ENCODE measurements at regions not wholly inside any gene's neighbourhood (a gene's known extent, or its start where the extent isn't known, plus 50 kb on each side); places are given as distances from the start of the nearest gene placed in this dataset.
A peak's percentile ranks its signal among the peaks of the same experiment; 100 is the strongest.

DNA sequence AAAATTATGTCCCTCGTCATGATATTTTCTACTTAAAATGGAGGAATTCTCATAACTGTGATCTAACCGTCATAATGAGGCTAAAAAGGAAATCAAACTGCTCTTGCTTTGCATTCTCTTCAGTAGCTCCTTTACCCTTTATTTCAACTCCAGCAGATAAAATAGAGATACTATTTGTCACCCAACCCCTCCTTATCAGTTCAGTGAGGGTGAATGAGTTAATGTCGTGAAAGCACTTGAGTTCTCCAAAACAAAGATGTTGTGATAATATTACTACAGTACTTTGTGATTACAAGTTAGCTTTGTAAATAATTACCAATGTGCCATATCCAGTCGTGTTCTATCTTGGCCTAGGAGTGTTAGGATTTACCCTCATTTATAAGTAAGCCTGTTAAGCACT, 63.4 kb upstream of the ANKRD28 start:
- DNase-seq (no peak), ATAC-seq (no peak)
- intact Hi-C loops (cut with DNase I) = no loop called here
- H3K27me3 ChIP-seq = no peaks in the 10 kb centered on the region
- H3K4me1 ChIP-seq = peaks cover 0 to 23% (median 7%) of the 10 kb centered on the region in 4 donors
- H3K4me3 ChIP-seq = no peak overlapping the region
- H3K36me3 ChIP-seq = no peaks in the 10 kb centered on the region
- no peak overlapping the region for H3K27ac ChIP-seq
- WGBS (ENCODE audit: insufficient coverage, low coverage, low lambda C conversion rate, missing lambda C conversion rate) = 44% methylated on average over 4 of the region's 4 CpGs
- TF ChIP-seq, protein P1, sequence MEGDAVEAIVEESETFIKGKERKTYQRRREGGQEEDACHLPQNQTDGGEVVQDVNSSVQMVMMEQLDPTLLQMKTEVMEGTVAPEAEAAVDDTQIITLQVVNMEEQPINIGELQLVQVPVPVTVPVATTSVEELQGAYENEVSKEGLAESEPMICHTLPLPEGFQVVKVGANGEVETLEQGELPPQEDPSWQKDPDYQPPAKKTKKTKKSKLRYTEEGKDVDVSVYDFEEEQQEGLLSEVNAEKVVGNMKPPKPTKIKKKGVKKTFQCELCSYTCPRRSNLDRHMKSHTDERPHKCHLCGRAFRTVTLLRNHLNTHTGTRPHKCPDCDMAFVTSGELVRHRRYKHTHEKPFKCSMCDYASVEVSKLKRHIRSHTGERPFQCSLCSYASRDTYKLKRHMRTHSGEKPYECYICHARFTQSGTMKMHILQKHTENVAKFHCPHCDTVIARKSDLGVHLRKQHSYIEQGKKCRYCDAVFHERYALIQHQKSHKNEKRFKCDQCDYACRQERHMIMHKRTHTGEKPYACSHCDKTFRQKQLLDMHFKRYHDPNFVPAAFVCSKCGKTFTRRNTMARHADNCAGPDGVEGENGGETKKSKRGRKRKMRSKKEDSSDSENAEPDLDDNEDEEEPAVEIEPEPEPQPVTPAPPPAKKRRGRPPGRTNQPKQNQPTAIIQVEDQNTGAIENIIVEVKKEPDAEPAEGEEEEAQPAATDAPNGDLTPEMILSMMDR (IDR thresholded peaks at IDR 0.05) = no peak
- TF ChIP-seq POLR2A (IDR thresholded peaks at IDR 0.05) = no peak
- H3K9me3 ChIP-seq = no peaks in the 10 kb centered on the region

DNA sequence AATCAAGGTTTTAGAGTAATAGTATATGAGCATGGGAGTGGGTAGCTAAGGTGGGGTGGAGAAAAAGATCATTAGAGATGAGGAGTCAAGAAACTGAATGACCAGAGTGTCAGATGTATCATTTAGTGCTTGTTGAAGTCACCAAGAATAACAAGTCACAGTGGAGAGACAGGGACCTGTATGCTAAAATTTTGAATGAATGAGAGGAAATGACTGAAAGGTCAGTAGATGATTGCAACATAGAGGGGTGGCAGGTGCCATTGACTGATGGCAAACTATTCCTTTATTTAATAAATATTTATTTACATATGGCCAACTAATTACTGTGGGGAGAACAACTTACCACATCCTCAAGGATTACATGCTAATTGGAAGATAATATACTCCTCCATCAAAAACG, 75.0 kb upstream of the ANKRD28 start:
- ATAC-seq = peak; percentile 40 to 80 (median 58)
- peaks cover 0 to 4% (median 0%) of the 10 kb centered on the region in 4 donors for H3K4me1 ChIP-seq
- no peak for TF ChIP-seq POLR2A (IDR thresholded peaks at IDR 0.05)
- TF ChIP-seq, protein P1 (IDR thresholded peaks at IDR 0.05) = no peak

DNA sequence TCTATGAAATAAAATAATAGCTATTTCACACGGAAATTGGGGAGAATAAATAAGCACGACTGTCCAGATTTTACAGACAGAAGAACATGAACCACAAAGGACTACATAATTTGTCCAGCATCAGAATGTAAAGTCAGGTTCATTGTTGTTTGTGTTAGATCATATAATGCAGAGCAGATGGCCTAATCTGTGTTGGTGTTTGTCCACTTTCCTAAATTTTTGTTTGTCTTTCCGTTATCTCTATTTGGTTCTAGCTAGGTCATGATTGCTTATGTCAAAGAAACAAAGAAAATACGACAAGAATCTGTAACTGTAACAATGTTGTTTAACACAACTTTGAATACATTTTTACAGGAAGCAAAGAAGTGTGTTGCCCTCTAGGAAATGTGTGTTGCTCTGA, 75.6 kb upstream of the ANKRD28 start:
- no peak overlapping the region for H3K4me3 ChIP-seq
- H3K36me3 ChIP-seq = no peaks in the 10 kb centered on the region
- no peak for TF ChIP-seq POLR2A (IDR thresholded peaks at IDR 0.05)
- TF ChIP-seq, protein P1 (IDR thresholded peaks at IDR 0.05) = no peak
- 21% methylated on average over 4 of the region's 4 CpGs for WGBS (ENCODE audit: insufficient coverage, low coverage, low lambda C conversion rate, missing lambda C conversion rate)
- intact Hi-C loops (cut with DNase I) = no loop called here
- H3K27me3 ChIP-seq = no peaks in the 10 kb centered on the region
- ATAC-seq (peak; percentile 36 to 80 (median 67)), DNase-seq (no peak)
- no peak overlapping the region for H3K27ac ChIP-seq
- peaks cover 0 to 4% (median 0%) of the 10 kb centered on the region in 4 donors for H3K4me1 ChIP-seq
- no peaks in the 10 kb centered on the region for H3K9me3 ChIP-seq

More for the DNA sequence above, 75.0 kb upstream of the ANKRD28 start:
- no peak overlapping the region for H3K4me3 ChIP-seq
- H3K27me3 ChIP-seq = no peaks in the 10 kb centered on the region
- 29% methylated on average over 1 of the region's 1 CpG for WGBS (ENCODE audit: insufficient coverage, low coverage, low lambda C conversion rate, missing lambda C conversion rate)
- no peak overlapping the region for H3K27ac ChIP-seq
- no peaks in the 10 kb centered on the region for H3K9me3 ChIP-seq
- no peaks in the 10 kb centered on the region for H3K36me3 ChIP-seq
- DNase-seq = no peak
- intact Hi-C loops (cut with DNase I) = no loop called here

DNA sequence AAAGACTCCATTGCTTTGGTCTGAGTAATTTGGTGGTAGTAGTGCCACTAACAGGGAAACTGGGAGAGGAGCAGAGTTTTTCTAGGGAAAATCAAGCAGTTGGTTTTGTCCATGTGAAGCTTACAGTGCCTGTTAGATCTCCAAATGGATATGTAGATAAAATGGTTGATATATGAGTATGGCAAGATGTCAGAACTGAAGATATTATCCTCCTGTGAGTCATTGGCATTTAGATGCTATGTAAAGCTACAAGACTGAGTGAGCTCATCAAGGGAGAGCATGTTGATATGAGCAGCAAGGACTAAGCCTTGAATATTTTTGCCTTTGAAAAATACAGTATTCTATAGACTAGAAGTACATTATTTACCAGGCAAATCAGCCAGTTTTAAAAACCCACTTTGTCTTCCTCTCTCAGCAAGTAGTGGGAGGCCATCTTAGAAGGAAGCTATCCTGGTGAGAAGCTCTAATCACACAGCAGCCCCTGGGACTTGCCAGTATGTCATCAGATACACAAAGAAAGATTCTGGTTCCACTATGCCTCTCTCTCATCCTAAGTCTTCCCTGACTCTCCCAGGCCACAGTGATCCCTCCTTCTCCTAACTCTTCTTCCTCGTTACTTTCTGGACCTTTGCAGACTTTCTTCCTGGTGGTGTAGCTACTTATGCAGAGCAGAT, 77.4 kb upstream of the ANKRD28 start:
- no peak overlapping the region for H3K4me3 ChIP-seq
- H3K27ac ChIP-seq = no peak overlapping the region
- 83% methylated on average over 1 of the region's 1 CpG for WGBS (ENCODE audit: insufficient coverage, low coverage, low lambda C conversion rate, missing lambda C conversion rate)
- H3K4me1 ChIP-seq = peaks cover 0 to 4% (median 0%) of the 10 kb centered on the region in 4 donors
- TF ChIP-seq POLR2A (IDR thresholded peaks at IDR 0.05) = no peak
- TF ChIP-seq, protein P1 (IDR thresholded peaks at IDR 0.05) = no peak
- no peaks in the 10 kb centered on the region for H3K36me3 ChIP-seq
- intact Hi-C loops (cut with DNase I) = no loop called here
- no peaks in the 10 kb centered on the region for H3K9me3 ChIP-seq
- ATAC-seq (no peak), DNase-seq (no peak)
- no peaks in the 10 kb centered on the region for H3K27me3 ChIP-seq
